ENCODE measurements at regions not wholly inside any gene's neighbourhood (a gene's known extent, or its start where the extent isn't known, plus 50 kb on each side); places are given as distances from the start of the nearest gene placed in this dataset.

- DNase-seq = peak; percentile 22
These were observed 331.5 kb upstream of the NPVF start for GRCh38 chr7:25559581-25560367.

GRCh38 chr7:25562673-25563182, 334.4 kb upstream of the NPVF start:
- no peak for DNase-seq

- DNase-seq = no peak
These were observed 336.7 kb upstream of the NPVF start for GRCh38 chr7:25565002-25565401.

- peak; percentile 69 for DNase-seq
These were observed 337.7 kb upstream of the NPVF start for GRCh38 chr7:25565949-25566348.

GRCh38 chr7:25567430-25567829, 339.1 kb upstream of the NPVF start:
- DNase-seq = no peak

GRCh38 chr7:25569765-25570164, 341.5 kb upstream of the NPVF start:
- DNase-seq = no peak

GRCh38 chr7:25572423-25572822, 344.1 kb upstream of the NPVF start:
- DNase-seq = no peak

GRCh38 chr7:25574828-25575227, 346.5 kb upstream of the NPVF start:
- no peak for DNase-seq

- DNase-seq = no peak
These were observed 347.3 kb upstream of the NPVF start for GRCh38 chr7:25575634-25576033.

- no peak for DNase-seq
These were observed 350.9 kb upstream of the NPVF start for GRCh38 chr7:25578991-25579777.

GRCh38 chr7:25579778-25580075, 351.4 kb upstream of the NPVF start:
- DNase-seq = no peak

- DNase-seq = no peak
These were observed 351.9 kb upstream of the NPVF start for GRCh38 chr7:25580141-25580540.

- no peak for DNase-seq
These were observed 355.3 kb upstream of the NPVF start for GRCh38 chr7:25583621-25584020.

GRCh38 chr7:25584112-25584938, 356.0 kb upstream of the NPVF start:
- no peak for DNase-seq

GRCh38 chr7:25586513-25586912, 358.2 kb upstream of the NPVF start:
- no peak for DNase-seq

- DNase-seq = no peak
These were observed 365.8 kb upstream of the NPVF start for GRCh38 chr7:25594122-25594521.

GRCh38 chr7:25594728-25595127, 366.4 kb upstream of the NPVF start:
- DNase-seq = no peak

GRCh38 chr7:25595996-25596395, 367.7 kb upstream of the NPVF start:
- DNase-seq = no peak

- DNase-seq = no peak
These were observed 368.2 kb upstream of the NPVF start for GRCh38 chr7:25596443-25596842.

- DNase-seq = no peak
These were observed 369.7 kb upstream of the NPVF start for GRCh38 chr7:25597946-25598345.

- no peak for DNase-seq
These were observed 370.5 kb upstream of the NPVF start for GRCh38 chr7:25598765-25599164.

GRCh38 chr7:25600262-25600920, 372.1 kb upstream of the NPVF start:
- DNase-seq = no peak

Data from fibroblast of skin of right quadriceps (primary cell).